Tibial nerve (tissue), 4 donors: ENCODE measurements at regions not wholly inside any gene's neighbourhood (a gene's known extent, or its start where the extent isn't known, plus 50 kb on each side); places are given as distances from the start of the nearest gene placed in this dataset.

Experiments
- DNase-seq, 2 donors: peaks; one replicate each; pipeline ENCODE4 v3.0.0-alpha.2; 2019; ENCODE audit warnings: low spot score in 2 of 2
- H3K27ac ChIP-seq, 4 donors: fragments of 200-600 bp; sonication (generic) in 3 of 4; one replicate each; pipeline ENCODE4 v1.5.1; 2017 to 2019; ENCODE audit warnings: mild to moderate bottlenecking in 1 of 4
- H3K27me3 ChIP-seq, 2 donors: fragments of 200-600 bp; sonication (generic) in 1 of 2; one replicate each; pipeline versions ENCODE4 v1.5.1 to v1.6.0; 2017 to 2019
- H3K36me3 ChIP-seq, 3 donors: fragments of 200-600 bp; sonication (generic); one replicate each; pipeline ENCODE4 v1.5.1; 2018 to 2019
- H3K4me1 ChIP-seq, 4 donors: fragments of 200-600 bp; sonication (generic) in 3 of 4; one replicate each; pipeline ENCODE4 v1.5.1; 2017 to 2019
- H3K4me3 ChIP-seq, 4 donors: fragments of 200-600 bp; sonication (generic) in 3 of 4; one replicate each; pipeline ENCODE4 v1.5.1; 2017 to 2019; ENCODE audit warnings: mild to moderate bottlenecking in 1 of 4, moderate library complexity in 1 of 4
- H3K9me3 ChIP-seq, 4 donors: fragments of 200-600 bp; sonication (generic) in 3 of 4; one replicate each; pipeline ENCODE4 v1.5.1; 2017 to 2019
- CTCF ChIP-seq, 5 experiments: fragments of 200-600 bp in 3 of 5; fragments of 450-650 bp in 2 of 5; sonication (generic) in 3 of 5; IDR thresholded peaks; one replicate each; pipeline ENCODE4 v1.5.1; 2016 to 2019; ENCODE audit warnings: antibody characterized with exemption in 5 of 5, mild to moderate bottlenecking in 3 of 5, moderate library complexity in 2 of 5
- EP300 ChIP-seq, 2 donors: sonication (generic); formaldehyde crosslinking; IDR thresholded peaks; one replicate each; pipeline ENCODE4 v1.6.1; 2017; ENCODE audit warnings: antibody characterized with exemption in 2 of 2, mild to moderate bottlenecking in 1 of 2
- POLR2A ChIP-seq, 2 donors: fragments of 450-650 bp; IDR thresholded peaks; one replicate each; pipeline ENCODE4 v1.6.1; 2017; ENCODE audit warnings: antibody characterized with exemption in 2 of 2, mild to moderate bottlenecking in 2 of 2, moderate library complexity in 2 of 2
- WGBS, 2 donors: methylation state at CpG; one replicate each; pipeline ENCODE4 v1.1.5; 2018; 5-methylcytosine and 5-hydroxymethylcytosine counted together

DNA sequence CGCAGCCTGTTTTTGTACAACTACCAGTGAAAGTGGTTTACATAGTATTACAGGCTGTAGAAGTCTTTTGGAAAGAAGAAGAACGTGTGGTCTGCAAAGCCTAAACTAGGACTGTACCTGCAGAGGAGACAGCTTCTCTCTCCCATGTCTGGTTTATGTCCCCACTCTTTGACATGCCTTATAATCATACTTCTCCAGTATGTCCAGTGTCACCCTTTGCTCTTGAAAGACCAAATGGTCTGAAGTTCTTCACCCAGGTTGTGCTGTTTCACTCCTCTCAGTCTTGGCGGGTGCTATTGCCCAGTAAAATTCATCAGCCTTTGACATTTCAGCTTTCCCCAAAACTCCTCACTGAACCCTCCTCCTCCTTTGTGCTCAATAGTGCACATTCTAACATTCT lies 676.0 kb upstream of the TENM4 start:
- no peaks in the 10 kb centered on the region for H3K27me3 ChIP-seq
- no peaks in the 10 kb centered on the region for H3K4me1 ChIP-seq
- DNase-seq: no peak
- no peak overlapping the region for H3K27ac ChIP-seq
- TF ChIP-seq EP300 (IDR thresholded peaks at IDR 0.05) (no peak), POLR2A (IDR thresholded peaks at IDR 0.05) (no peak), CTCF (IDR thresholded peaks at IDR 0.05) (no peak)
- H3K36me3 ChIP-seq: no peaks in the 10 kb centered on the region
- H3K4me3 ChIP-seq: no peak overlapping the region
- 80 to 81% methylated on average over 3 of the region's 3 CpGs for WGBS, 2 donors
- H3K9me3 ChIP-seq: no peaks in the 10 kb centered on the region

GRCh38 chr11:80109652-80110051 lies 668.8 kb upstream of the TENM4 start:
- Histone ChIP-seq H3K27ac (no peak overlapping the region), H3K4me1 (no peaks in the 10 kb centered on the region), H3K9me3 (no peaks in the 10 kb centered on the region), H3K36me3 (no peaks in the 10 kb centered on the region), H3K4me3 (no peak overlapping the region), H3K27me3 (no peaks in the 10 kb centered on the region)
- no peak for DNase-seq
- TF ChIP-seq EP300 (IDR thresholded peaks at IDR 0.05) (no peak), POLR2A (IDR thresholded peaks at IDR 0.05) (no peak), CTCF (IDR thresholded peaks at IDR 0.05) (no peak)
- WGBS, 2 donors: 81 to 97% methylated on average over 4 of the region's 4 CpGs

- Histone ChIP-seq H3K4me3 (no peak overlapping the region), H3K36me3 (no peaks in the 10 kb centered on the region), H3K27me3 (no peaks in the 10 kb centered on the region), H3K9me3 (no peaks in the 10 kb centered on the region), H3K27ac (no peak overlapping the region), H3K4me1 (no peaks in the 10 kb centered on the region)
- no peak for DNase-seq
- no peak for TF ChIP-seq CTCF (IDR thresholded peaks at IDR 0.05)
- TF ChIP-seq EP300 (IDR thresholded peaks at IDR 0.05): no peak
- TF ChIP-seq POLR2A (IDR thresholded peaks at IDR 0.05): no peak
- WGBS, 2 donors: 88 to 92% methylated on average over 3 of the region's 3 CpGs
These were observed 668.2 kb upstream of the TENM4 start for GRCh38 chr11:80109031-80109430.

- Histone ChIP-seq H3K36me3 (no peaks in the 10 kb centered on the region), H3K27me3 (no peaks in the 10 kb centered on the region), H3K9me3 (no peaks in the 10 kb centered on the region), H3K4me3 (no peak overlapping the region), H3K27ac (no peak overlapping the region), H3K4me1 (no peaks in the 10 kb centered on the region)
- DNase-seq: no peak
- no peak for TF ChIP-seq EP300 (IDR thresholded peaks at IDR 0.05)
- TF ChIP-seq POLR2A (IDR thresholded peaks at IDR 0.05): no peak
- no peak for TF ChIP-seq CTCF (IDR thresholded peaks at IDR 0.05)
- WGBS, 2 donors: 53 to 69% methylated on average over 1 of the region's 1 CpG
These were observed 666.6 kb upstream of the TENM4 start for GRCh38 chr11:80107415-80107814.

DNA sequence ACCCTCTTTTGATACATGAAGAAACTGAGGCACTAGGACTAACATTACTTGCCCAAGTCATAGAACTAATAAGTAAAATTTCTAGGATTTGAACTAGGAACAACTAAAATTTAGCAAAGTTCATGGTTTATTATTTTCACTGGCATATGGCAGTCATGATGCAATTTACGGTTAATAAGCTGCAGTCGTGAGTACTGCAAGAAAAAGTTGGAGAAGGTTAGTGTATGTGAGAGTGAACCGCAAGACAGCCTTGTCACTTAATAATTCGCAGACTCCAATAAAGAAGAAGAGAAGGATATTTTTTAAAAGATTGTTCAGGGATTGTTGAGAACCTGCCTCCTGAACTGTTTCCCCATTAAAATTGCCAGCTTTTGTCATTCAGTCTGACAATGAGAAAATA lies 663.4 kb upstream of the TENM4 start:
- H3K27me3 ChIP-seq: no peaks in the 10 kb centered on the region
- H3K4me1 ChIP-seq: no peaks in the 10 kb centered on the region
- H3K4me3 ChIP-seq: no peak overlapping the region
- no peak overlapping the region for H3K27ac ChIP-seq
- no peak for TF ChIP-seq EP300 (IDR thresholded peaks at IDR 0.05)
- no peak for TF ChIP-seq CTCF (IDR thresholded peaks at IDR 0.05)
- no peak for TF ChIP-seq POLR2A (IDR thresholded peaks at IDR 0.05)
- H3K9me3 ChIP-seq: no peaks in the 10 kb centered on the region
- WGBS, 2 donors: 79 to 87% methylated on average over 4 of the region's 4 CpGs
- no peak for DNase-seq
- no peaks in the 10 kb centered on the region for H3K36me3 ChIP-seq
